ENCODE measurements at regions not wholly inside any gene's neighbourhood (a gene's known extent, or its start where the extent isn't known, plus 50 kb on each side); places are given as distances from the start of the nearest gene placed in this dataset.

DNA sequence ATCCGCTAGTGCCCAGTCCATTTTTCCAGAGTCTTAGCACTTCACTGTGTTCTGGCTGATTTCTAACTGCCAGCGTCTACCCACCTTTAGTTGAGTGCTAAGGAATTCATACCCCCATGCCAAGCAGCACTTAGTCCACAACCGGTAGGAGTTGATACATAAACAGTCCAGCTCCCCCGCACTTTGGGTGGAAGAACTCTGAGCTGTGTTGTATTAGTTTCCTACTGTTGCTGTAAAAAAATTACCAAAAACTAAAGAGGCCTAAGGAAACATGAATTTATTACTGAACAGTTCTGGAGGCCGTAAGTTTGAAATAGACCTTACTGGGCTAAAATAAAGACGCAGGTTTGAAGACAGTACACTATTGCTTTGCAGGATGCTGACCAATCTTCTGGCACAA, 87.6 kb downstream of the SLC24A2 start:
- Histone ChIP-seq H3K27ac (ENCODE audit: low read length) (no peak overlapping the region), H2AFZ (ENCODE audit: low read length) (no peak overlapping the region)

DNA sequence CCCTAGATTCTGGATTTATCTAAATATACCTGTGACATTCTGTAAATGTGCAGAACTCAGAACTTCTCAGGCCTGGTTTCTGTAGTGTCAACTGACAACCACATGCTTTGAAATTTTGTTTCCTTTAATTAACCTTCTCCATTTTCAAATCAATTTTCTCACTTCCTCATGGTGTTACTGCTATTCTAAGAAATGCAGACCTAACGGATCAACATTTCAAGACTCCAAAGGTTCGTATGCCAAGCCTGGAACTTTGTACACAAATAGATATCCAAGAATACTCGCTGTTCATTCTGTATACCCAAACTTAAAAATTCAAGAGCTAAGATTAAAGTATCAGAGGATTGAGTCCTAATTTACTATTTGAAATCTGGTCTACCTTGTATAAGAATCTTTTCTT, 88.1 kb downstream of the SLC24A2 start:
- CTCF ChIA-PET: no interaction called here
- POLR2A ChIA-PET (ENCODE audit: unreplicated experiment): no interaction called here
- Histone ChIP-seq H3K79me2 (ENCODE audit: low read length) (no peaks in the 10 kb centered on the region), H3F3A (ENCODE audit: low read length, unreplicated experiment) (no peaks in the 10 kb centered on the region), H3K4me2 (ENCODE audit: low read length) (no peak overlapping the region), H3K4me1 (ENCODE audit: insufficient read depth, low read length) (no peaks in the 10 kb centered on the region), H3K9me3 (ENCODE audit: low read length) (no peaks in the 10 kb centered on the region), H3K9ac (ENCODE audit: low read length) (no peak overlapping the region), H3K4me3 (ENCODE audit: low read length) (no peak overlapping the region), H2AFZ (ENCODE audit: low read length) (no peak overlapping the region), H3K9me2 (replicated peaks; ENCODE audit: low read length) (no peaks in the 10 kb centered on the region), H3K36me3 (ENCODE audit: low read depth, low read length) (no peaks in the 10 kb centered on the region), H4K20me1 (ENCODE audit: low read length) (no peaks in the 10 kb centered on the region), H3K27me3 (ENCODE audit: low read length) (peaks cover 6% of the 10 kb centered on the region; the same call in 1 of the 2 replicates), H3K27ac (ENCODE audit: low read length) (no peak overlapping the region)
- ATAC-seq (no peak), DNase-seq (no peak)
- intact Hi-C loops (cut with micrococcal nuclease): no loop called here
- no TSS peak for BruUV-seq (replicated peaks)
- TF ChIP-seq EZH2 (IDR thresholded peaks at IDR 0.05; ENCODE audit: low read length, unreplicated experiment) (no peak), EZH2phosphoT487 (IDR thresholded peaks at IDR 0.05; ENCODE audit: borderline replicate concordance, low read length) (no peak)
- TF ChIP-seq, protein P1, sequence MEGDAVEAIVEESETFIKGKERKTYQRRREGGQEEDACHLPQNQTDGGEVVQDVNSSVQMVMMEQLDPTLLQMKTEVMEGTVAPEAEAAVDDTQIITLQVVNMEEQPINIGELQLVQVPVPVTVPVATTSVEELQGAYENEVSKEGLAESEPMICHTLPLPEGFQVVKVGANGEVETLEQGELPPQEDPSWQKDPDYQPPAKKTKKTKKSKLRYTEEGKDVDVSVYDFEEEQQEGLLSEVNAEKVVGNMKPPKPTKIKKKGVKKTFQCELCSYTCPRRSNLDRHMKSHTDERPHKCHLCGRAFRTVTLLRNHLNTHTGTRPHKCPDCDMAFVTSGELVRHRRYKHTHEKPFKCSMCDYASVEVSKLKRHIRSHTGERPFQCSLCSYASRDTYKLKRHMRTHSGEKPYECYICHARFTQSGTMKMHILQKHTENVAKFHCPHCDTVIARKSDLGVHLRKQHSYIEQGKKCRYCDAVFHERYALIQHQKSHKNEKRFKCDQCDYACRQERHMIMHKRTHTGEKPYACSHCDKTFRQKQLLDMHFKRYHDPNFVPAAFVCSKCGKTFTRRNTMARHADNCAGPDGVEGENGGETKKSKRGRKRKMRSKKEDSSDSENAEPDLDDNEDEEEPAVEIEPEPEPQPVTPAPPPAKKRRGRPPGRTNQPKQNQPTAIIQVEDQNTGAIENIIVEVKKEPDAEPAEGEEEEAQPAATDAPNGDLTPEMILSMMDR (conservative IDR thresholded peaks at IDR 0.05; ENCODE audit: low read depth, low read length): no peak

More for the DNA sequence above, 87.6 kb downstream of the SLC24A2 start:
- H3K27me3 ChIP-seq (ENCODE audit: low read length): peaks cover 6% of the 10 kb centered on the region; the same call in 1 of the 2 replicates
- H3K9me2 ChIP-seq (replicated peaks; ENCODE audit: low read length): no peaks in the 10 kb centered on the region
- H3K36me3 ChIP-seq (ENCODE audit: low read depth, low read length): no peaks in the 10 kb centered on the region
- H3K4me1 ChIP-seq (ENCODE audit: insufficient read depth, low read length): no peaks in the 10 kb centered on the region
- H3K4me2 ChIP-seq (ENCODE audit: low read length): no peak overlapping the region
- TF ChIP-seq, protein P1 (conservative IDR thresholded peaks at IDR 0.05; ENCODE audit: low read depth, low read length): no peak
- no peak for TF ChIP-seq EZH2phosphoT487 (IDR thresholded peaks at IDR 0.05; ENCODE audit: borderline replicate concordance, low read length)
- no peak for TF ChIP-seq EZH2 (IDR thresholded peaks at IDR 0.05; ENCODE audit: low read length, unreplicated experiment)
- no TSS peak for BruUV-seq (replicated peaks)
- ChIA-PET POLR2A (ENCODE audit: unreplicated experiment) (no interaction called here), CTCF (no interaction called here)
- no peak for DNase-seq
- H3K79me2 ChIP-seq (ENCODE audit: low read length): no peaks in the 10 kb centered on the region
- no peak overlapping the region for H3K9ac ChIP-seq (ENCODE audit: low read length)
- no peaks in the 10 kb centered on the region for H4K20me1 ChIP-seq (ENCODE audit: low read length)
- no peaks in the 10 kb centered on the region for H3K9me3 ChIP-seq (ENCODE audit: low read length)
- H3F3A ChIP-seq (ENCODE audit: low read length, unreplicated experiment): no peaks in the 10 kb centered on the region
- no peak overlapping the region for H3K4me3 ChIP-seq (ENCODE audit: low read length)
- intact Hi-C loops (cut with micrococcal nuclease): no loop called here
- ATAC-seq: no peak

DNA sequence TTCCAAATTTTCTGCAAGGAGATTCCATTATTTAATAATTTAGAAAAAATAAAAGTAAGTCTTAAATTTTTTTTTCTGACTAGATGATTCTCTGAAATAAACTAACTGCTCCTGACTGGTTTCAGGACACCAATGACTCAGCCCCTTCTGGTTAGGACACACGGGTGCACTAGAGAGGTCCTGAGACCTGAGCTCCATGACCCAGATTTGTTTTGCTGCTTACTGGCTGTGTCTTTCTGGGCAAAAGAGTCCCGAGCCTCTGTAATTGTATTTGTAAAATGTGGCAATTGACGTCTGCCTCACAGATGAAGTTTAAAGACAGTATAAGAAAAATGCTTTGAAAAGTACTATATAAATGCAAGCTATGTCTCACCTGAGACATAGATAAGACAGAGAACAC, 89.1 kb downstream of the SLC24A2 start:
- Histone ChIP-seq H3K9me3 (ENCODE audit: low read length) (no peaks in the 10 kb centered on the region), H3K36me3 (ENCODE audit: low read depth, low read length) (no peaks in the 10 kb centered on the region), H3K27me3 (ENCODE audit: low read length) (peaks cover 13% of the 10 kb centered on the region), H3K9ac (ENCODE audit: low read length) (no peak overlapping the region), H3K4me2 (ENCODE audit: low read length) (no peak overlapping the region), H3K4me3 (ENCODE audit: low read length) (no peak overlapping the region), H3F3A (ENCODE audit: low read length, unreplicated experiment) (no peaks in the 10 kb centered on the region), H3K4me1 (ENCODE audit: insufficient read depth, low read length) (no peaks in the 10 kb centered on the region), H3K9me2 (replicated peaks; ENCODE audit: low read length) (no peaks in the 10 kb centered on the region), H2AFZ (ENCODE audit: low read length) (no peak overlapping the region), H4K20me1 (ENCODE audit: low read length) (no peaks in the 10 kb centered on the region), H3K79me2 (ENCODE audit: low read length) (no peaks in the 10 kb centered on the region), H3K27ac (ENCODE audit: low read length) (no peak overlapping the region)
- CTCF ChIA-PET: no interaction called here
- no TSS peak for BruUV-seq (replicated peaks)
- intact Hi-C loops (cut with micrococcal nuclease): no loop called here
- TF ChIP-seq EZH2 (IDR thresholded peaks at IDR 0.05; ENCODE audit: low read length, unreplicated experiment) (no peak), EZH2phosphoT487 (IDR thresholded peaks at IDR 0.05; ENCODE audit: borderline replicate concordance, low read length) (no peak)
- TF ChIP-seq, protein P1 (conservative IDR thresholded peaks at IDR 0.05; ENCODE audit: low read depth, low read length): no peak
- DNase-seq: no peak
- no peak for ATAC-seq
- POLR2A ChIA-PET (ENCODE audit: unreplicated experiment): no interaction called here

Measured in PC-3 (cell line).